ENCODE measurements at regions not wholly inside any gene's neighbourhood (a gene's known extent, or its start where the extent isn't known, plus 50 kb on each side); places are given as distances from the start of the nearest gene placed in this dataset.

DNA sequence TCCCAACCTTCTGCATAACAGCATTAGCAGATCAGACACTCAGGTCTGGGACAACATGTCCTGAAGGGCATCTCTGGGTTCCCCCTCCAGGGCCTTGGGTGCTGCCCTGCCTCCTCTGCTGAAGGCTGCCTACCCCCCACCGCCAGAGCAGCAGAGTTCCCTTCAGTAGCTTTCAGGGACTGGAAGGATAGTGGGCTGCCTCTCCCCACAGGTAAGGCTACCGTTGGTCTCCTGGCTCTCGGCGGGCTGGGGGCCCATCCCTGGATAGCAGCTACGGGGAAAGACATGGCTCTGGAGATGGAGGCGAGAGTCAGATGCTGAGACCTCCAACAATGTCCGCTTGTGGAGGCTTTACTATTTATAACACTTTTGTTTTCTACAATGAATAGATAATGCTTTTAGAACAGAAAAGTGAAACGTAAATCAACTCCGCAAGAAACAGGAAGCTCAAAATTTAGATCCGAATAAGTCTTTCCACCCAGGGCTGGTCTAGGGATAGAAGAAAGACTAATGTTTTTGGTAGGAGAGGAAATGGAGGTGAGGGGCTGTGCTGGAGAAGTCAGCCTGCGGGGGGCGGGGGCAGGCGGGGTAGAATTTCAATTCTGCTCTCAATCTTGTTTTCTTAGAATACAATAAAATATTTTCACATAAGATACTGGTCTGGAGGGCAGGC, 58.4 kb downstream of the ARL4C start:
- Histone ChIP-seq H3K4me3 (ENCODE audit: low read depth, low read length) (no peak overlapping the region), H3K79me2 (ENCODE audit: control insufficient read depth, insufficient read depth, low read length, unreplicated experiment) (no peaks in the 10 kb centered on the region), H3K4me1 (ENCODE audit: control insufficient read depth, insufficient read depth, low read length, unreplicated experiment) (no peaks in the 10 kb centered on the region), H3K36me3 (ENCODE audit: insufficient read depth, low read length) (no peaks in the 10 kb centered on the region), H2AFZ (ENCODE audit: low read length, unreplicated experiment) (no peak overlapping the region), H3K27me3 (ENCODE audit: insufficient read depth, low read length) (peaks cover 10% of the 10 kb centered on the region; the same call in 1 of the 2 replicates), H3K27ac (ENCODE audit: low read depth, low read length) (no peak overlapping the region)

DNA sequence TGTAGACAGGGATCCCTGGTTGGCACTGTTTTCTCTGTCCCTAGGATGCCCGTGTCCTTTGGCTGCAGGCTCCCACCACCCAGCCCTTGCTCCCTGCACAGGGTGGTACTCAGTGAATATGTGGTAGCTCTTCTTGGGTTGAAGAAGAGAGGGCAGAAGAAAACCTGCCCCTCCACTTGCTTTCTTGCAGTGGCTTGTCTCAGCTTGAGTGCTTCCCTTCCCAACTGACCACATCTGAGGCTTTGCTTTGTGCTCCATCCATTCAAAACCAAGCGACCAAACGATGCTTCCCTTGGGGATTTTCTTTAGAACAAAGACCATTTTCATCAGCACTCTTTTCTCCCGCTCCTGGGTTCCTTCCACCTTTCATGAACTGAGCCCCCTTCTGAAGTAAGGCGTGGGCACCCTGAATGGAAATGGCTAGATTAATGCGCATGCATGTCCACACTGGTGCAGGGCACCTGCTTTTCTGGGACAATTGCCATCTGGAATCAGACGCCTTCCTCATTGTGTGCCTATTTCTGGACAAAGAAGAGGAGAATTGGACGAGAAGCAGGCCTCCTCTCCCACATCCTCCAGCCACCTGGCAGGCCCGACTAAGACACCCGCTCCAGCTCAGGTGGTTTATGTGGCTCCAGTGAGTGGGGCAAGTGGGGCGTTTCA, 59.1 kb downstream of the ARL4C start:
- H3K27me3 ChIP-seq (ENCODE audit: insufficient read depth, low read length), result peaks cover 10% of the 10 kb centered on the region; the same call in 1 of the 2 replicates
- no peaks in the 10 kb centered on the region for H3K36me3 ChIP-seq (ENCODE audit: insufficient read depth, low read length)
- no peaks in the 10 kb centered on the region for H3K4me1 ChIP-seq (ENCODE audit: control insufficient read depth, insufficient read depth, low read length, unreplicated experiment)
- no peak overlapping the region for H2AFZ ChIP-seq (ENCODE audit: low read length, unreplicated experiment)
- H3K4me3 ChIP-seq (ENCODE audit: low read depth, low read length), result no peak overlapping the region
- no peaks in the 10 kb centered on the region for H3K79me2 ChIP-seq (ENCODE audit: control insufficient read depth, insufficient read depth, low read length, unreplicated experiment)
- no peak overlapping the region for H3K27ac ChIP-seq (ENCODE audit: low read depth, low read length)

DNA sequence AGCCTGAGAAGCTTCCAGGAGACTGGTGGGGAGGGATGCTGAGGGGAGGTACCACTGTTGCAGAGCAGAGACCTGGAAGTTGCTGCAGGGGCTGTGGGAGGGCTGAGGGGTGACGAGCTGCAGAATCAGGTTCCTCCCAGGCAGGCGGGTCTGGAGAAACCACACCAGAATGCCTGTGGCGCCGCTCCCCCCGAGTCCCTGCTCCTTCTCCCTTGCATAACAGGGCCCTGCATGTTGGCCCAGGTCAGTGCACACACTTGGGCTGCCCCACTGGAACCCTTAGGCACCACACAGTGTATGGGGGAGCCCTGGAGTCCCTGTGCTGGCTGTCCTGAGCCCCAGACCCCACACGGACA, 60.4 kb downstream of the ARL4C start:
- no peaks in the 10 kb centered on the region for H3K79me2 ChIP-seq (ENCODE audit: control insufficient read depth, insufficient read depth, low read length, unreplicated experiment)
- H3K27ac ChIP-seq (ENCODE audit: low read depth, low read length), result no peak overlapping the region
- peaks cover 10% of the 10 kb centered on the region; the same call in 1 of the 2 replicates for H3K27me3 ChIP-seq (ENCODE audit: insufficient read depth, low read length)
- H3K4me3 ChIP-seq (ENCODE audit: low read depth, low read length), result no peak overlapping the region
- H3K36me3 ChIP-seq (ENCODE audit: insufficient read depth, low read length), result no peaks in the 10 kb centered on the region
- H2AFZ ChIP-seq (ENCODE audit: low read length, unreplicated experiment), result no peak overlapping the region
- H3K4me1 ChIP-seq (ENCODE audit: control insufficient read depth, insufficient read depth, low read length, unreplicated experiment), result no peaks in the 10 kb centered on the region

DNA sequence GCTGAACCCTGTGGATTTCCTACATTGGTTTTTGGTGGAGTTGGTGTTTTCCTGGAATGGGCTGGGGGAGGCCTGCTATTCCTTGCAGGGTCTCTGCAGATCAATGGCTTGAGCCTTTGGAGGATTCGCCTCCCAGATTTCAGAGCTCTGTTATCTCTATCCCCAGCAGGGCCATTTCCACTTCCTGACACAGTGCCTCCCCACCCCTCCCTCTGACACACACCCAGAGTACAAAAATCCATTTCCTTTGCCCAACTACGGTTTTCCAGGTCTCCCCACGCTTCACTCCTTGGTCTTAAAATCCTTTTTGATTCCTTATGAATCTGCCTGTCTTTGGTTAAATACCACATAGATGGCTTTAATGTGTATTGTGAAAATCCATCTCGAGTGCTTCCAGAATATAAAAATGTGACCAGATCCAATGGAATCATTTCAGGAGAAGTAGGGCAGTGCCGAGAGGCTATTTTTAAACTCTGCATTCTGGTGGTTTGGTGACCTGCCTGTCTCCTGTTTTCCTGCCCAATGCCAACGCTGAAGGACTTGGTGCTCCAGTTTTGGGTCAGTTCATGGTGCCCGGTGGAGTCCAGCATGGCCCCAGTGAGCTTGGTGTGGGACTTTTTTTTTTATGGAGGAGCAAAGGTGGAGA, 60.9 kb downstream of the ARL4C start:
- Histone ChIP-seq H3K4me3 (ENCODE audit: low read depth, low read length) (no peak overlapping the region), H3K27me3 (ENCODE audit: insufficient read depth, low read length) (peaks cover 10% of the 10 kb centered on the region; the same call in 1 of the 2 replicates), H3K36me3 (ENCODE audit: insufficient read depth, low read length) (no peaks in the 10 kb centered on the region), H3K27ac (ENCODE audit: low read depth, low read length) (no peak overlapping the region), H2AFZ (ENCODE audit: low read length, unreplicated experiment) (no peak overlapping the region), H3K4me1 (ENCODE audit: control insufficient read depth, insufficient read depth, low read length, unreplicated experiment) (no peaks in the 10 kb centered on the region), H3K79me2 (ENCODE audit: control insufficient read depth, insufficient read depth, low read length, unreplicated experiment) (no peaks in the 10 kb centered on the region)

DNA sequence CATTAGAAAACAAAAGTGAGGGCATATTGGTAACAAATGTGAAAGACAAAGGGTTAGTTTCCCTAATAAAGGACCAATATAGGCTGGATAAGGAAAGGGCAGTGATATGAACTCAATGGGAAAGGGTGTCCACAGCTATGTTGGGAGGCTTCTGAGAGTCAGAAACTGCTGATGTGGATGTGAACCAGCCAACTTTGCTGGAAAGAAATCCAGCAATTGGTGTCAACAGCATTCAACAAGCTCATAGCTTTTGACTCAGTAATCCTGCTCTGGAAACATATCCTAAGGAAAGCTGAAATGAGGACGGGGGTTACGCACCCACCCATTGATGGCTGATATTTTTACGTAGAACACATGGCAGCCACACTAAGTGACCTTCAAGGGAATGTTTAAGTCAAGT, 63.7 kb downstream of the ARL4C start:
- H3K4me3 ChIP-seq (ENCODE audit: low read depth, low read length), result no peak overlapping the region
- H3K36me3 ChIP-seq (ENCODE audit: insufficient read depth, low read length), result no peaks in the 10 kb centered on the region
- H3K27me3 ChIP-seq (ENCODE audit: insufficient read depth, low read length), result peaks cover 10% of the 10 kb centered on the region; the same call in 1 of the 2 replicates
- no peaks in the 10 kb centered on the region for H3K4me1 ChIP-seq (ENCODE audit: control insufficient read depth, insufficient read depth, low read length, unreplicated experiment)
- H3K79me2 ChIP-seq (ENCODE audit: control insufficient read depth, insufficient read depth, low read length, unreplicated experiment), result no peaks in the 10 kb centered on the region
- no peak overlapping the region for H3K27ac ChIP-seq (ENCODE audit: low read depth, low read length)
- H2AFZ ChIP-seq (ENCODE audit: low read length, unreplicated experiment), result no peak overlapping the region

DNA sequence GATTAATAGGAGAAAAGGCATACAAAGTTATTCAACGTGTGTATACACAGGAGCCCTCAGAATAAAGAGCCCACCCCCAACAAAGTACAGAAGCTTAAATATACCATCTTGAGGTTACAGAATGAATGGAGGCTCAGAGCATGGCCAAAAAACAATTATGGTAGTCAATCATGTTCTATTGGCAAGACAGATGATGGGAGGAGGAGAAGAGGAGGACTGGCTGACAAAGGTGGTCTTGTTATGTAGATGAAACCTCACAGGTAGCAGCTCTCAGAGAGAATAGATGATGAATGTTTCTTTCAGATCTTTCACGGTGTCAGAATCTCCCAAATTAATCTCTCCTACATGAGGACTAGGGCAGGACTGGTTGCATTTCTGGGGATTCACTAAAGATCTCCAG, 66.0 kb downstream of the ARL4C start:
- H2AFZ ChIP-seq (ENCODE audit: low read length, unreplicated experiment), result no peak overlapping the region
- peaks cover 4% of the 10 kb centered on the region for H3K4me1 ChIP-seq (ENCODE audit: control insufficient read depth, insufficient read depth, low read length, unreplicated experiment)
- no peak overlapping the region for H3K27ac ChIP-seq (ENCODE audit: low read depth, low read length)
- no peaks in the 10 kb centered on the region for H3K36me3 ChIP-seq (ENCODE audit: insufficient read depth, low read length)
- no peak overlapping the region for H3K4me3 ChIP-seq (ENCODE audit: low read depth, low read length)
- no peaks in the 10 kb centered on the region for H3K79me2 ChIP-seq (ENCODE audit: control insufficient read depth, insufficient read depth, low read length, unreplicated experiment)
- H3K27me3 ChIP-seq (ENCODE audit: insufficient read depth, low read length), result no peaks in the 10 kb centered on the region

DNA sequence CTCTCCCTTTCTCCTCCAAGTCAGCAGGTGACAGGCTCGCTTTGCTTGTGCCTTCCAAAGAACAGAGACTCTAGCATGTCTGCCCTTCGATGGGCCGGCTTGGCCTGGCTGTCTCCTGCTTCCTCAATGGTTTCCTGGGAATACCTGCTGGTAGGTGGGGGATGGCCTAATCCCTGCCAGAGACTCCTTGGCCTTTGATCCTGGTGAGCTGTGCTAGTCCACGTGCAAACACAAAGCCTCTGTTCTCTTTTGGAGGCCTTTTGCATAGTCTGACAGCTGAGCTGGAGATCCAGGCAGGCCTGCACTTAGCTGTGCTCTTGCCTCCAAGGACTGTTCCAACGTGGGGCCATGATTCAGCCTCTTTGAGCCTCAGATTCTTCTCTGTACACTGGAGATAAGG, 67.6 kb downstream of the ARL4C start:
- Histone ChIP-seq H3K27ac (ENCODE audit: low read depth, low read length) (no peak overlapping the region), H3K4me3 (ENCODE audit: low read depth, low read length) (no peak overlapping the region), H3K4me1 (ENCODE audit: control insufficient read depth, insufficient read depth, low read length, unreplicated experiment) (peaks cover 4% of the 10 kb centered on the region), H3K27me3 (ENCODE audit: insufficient read depth, low read length) (no peaks in the 10 kb centered on the region), H3K36me3 (ENCODE audit: insufficient read depth, low read length) (no peaks in the 10 kb centered on the region), H2AFZ (ENCODE audit: low read length, unreplicated experiment) (no peak overlapping the region), H3K79me2 (ENCODE audit: control insufficient read depth, insufficient read depth, low read length, unreplicated experiment) (no peaks in the 10 kb centered on the region)

DNA sequence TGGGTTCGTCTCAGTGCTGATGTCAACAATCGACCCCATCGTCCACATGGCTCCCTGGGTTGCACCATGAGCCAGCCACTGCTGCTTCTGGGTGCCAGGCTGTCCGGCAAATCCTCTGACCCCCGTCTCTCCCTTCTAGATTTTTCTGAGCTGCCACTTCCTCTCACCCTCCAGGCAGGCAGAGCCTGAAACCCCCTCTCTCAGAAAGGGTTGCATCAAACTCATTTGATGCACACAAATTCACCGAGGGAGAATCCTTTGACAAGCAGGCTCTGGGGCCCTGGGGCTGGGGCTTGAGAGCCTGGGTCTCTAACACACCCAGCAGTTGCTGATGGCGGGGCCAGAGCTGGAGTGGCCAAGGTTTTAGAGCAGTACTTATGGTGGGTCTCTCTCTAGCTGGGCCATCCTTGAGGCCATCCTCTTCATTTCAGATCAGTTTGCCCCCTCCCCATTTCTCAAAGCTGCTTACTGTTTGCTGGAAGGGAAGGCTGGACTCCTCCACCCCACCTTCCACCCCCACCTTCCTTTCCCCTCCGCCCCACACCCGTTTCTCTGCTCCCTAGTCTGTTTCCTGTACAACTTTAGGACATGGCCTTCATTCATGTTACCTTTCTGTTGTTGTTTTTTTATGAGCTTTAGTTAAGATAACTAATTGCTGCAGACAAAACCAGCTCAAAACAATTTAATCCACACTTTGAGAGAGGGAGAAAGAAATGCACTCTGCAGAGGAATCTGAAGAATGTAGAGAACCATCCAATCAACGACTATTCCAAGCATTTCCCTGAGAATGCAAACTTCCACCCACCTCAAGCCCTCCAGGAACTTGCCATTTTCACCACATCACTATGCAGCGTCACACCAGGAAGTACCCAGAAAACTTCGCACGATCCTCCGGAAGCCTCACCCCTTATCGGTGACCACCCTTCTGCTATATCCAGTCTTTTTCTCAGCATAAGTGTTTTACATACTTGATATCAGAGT, 69.5 kb downstream of the ARL4C start:
- peaks cover 13% of the 10 kb centered on the region for H3K4me1 ChIP-seq (ENCODE audit: control insufficient read depth, insufficient read depth, low read length, unreplicated experiment)
- H3K79me2 ChIP-seq (ENCODE audit: control insufficient read depth, insufficient read depth, low read length, unreplicated experiment), result no peaks in the 10 kb centered on the region
- H3K27ac ChIP-seq (ENCODE audit: low read depth, low read length), result no peak overlapping the region
- no peak overlapping the region for H3K4me3 ChIP-seq (ENCODE audit: low read depth, low read length)
- no peaks in the 10 kb centered on the region for H3K36me3 ChIP-seq (ENCODE audit: insufficient read depth, low read length)
- no peaks in the 10 kb centered on the region for H3K27me3 ChIP-seq (ENCODE audit: insufficient read depth, low read length)
- H2AFZ ChIP-seq (ENCODE audit: low read length, unreplicated experiment), result no peak overlapping the region

DNA sequence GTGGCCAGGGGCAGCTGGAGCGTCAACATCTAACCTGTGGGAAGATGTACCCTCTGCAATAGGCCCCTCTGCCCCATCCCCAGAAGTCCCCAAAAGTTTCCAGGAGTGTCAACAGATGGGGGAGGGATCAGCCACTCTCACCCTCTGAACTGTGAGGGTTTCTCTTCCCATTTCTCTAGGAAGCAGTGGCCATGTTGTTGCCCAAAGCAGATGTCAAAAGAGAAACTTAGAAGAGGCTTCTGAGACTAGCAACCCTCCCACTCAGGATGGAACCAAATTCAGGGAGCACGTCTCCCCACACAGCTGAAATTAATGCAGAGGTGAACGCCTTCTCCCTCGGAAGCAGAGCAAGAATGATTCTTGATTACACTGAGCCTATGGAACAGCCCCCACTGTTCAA, 70.3 kb downstream of the ARL4C start:
- no peaks in the 10 kb centered on the region for H3K36me3 ChIP-seq (ENCODE audit: insufficient read depth, low read length)
- peaks cover 18% of the 10 kb centered on the region for H3K4me1 ChIP-seq (ENCODE audit: control insufficient read depth, insufficient read depth, low read length, unreplicated experiment)
- no peak overlapping the region for H3K27ac ChIP-seq (ENCODE audit: low read depth, low read length)
- no peak overlapping the region for H2AFZ ChIP-seq (ENCODE audit: low read length, unreplicated experiment)
- no peaks in the 10 kb centered on the region for H3K27me3 ChIP-seq (ENCODE audit: insufficient read depth, low read length)
- H3K4me3 ChIP-seq (ENCODE audit: low read depth, low read length), result no peak overlapping the region
- H3K79me2 ChIP-seq (ENCODE audit: control insufficient read depth, insufficient read depth, low read length, unreplicated experiment), result no peaks in the 10 kb centered on the region

Data from ACC112 (cell line).